Gastrocnemius medialis (tissue), 4 donors: ENCODE measurements at regions not wholly inside any gene's neighbourhood (a gene's known extent, or its start where the extent isn't known, plus 50 kb on each side); places are given as distances from the start of the nearest gene placed in this dataset.

Experiments used
- POLR2A ChIP-seq, 2 donors: fragments of 450-650 bp; IDR thresholded peaks; one replicate each; pipeline ENCODE4 v1.6.1; 2017; ENCODE audit warnings: antibody characterized with exemption in 2 of 2, mild to moderate bottlenecking in 2 of 2, moderate library complexity in 2 of 2
- TF ChIP-seq, protein P1 (sequence below), 5 experiments: fragments of 450-650 bp in 3 of 5; fragments of 200-600 bp in 2 of 5; sonication (generic) in 2 of 5; IDR thresholded peaks in 4 of 5; conservative IDR thresholded peaks in 1 of 5; 1 replicate in 4 of 5; 2 replicates in 1 of 5; pipeline ENCODE4 v1.5.1; 2016 to 2019; ENCODE audit warnings: antibody characterized with exemption in 5 of 5, mild to moderate bottlenecking in 3 of 5, moderate library complexity in 3 of 5

DNA sequence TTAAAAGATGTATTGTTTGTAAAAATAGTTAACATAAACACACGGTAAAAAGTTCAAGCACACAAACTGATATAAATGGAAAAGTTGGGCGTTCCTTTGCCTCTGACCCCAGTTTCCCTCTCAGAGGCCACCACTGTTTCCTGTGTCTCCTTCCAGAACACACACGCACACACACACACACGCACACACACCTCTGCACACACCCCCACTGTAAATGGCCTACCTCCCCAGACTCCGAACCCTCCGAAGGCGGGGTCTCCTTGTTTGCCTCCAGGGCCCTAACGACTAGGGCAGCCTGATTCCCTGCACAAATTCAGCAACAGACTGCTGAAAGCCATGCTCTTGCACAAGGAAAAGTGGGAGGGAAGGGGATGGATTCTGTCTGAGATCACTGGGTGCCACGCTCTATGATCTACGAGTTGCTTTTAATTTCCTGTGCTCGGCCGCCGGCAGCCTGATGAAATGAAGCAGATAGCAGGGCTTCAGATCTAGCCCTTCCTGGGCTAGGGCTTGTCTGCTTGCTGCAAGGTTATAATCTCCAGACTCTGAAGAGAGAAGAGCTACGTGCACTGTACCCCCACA lies 184.0 kb upstream of the IL12B start:
- TF ChIP-seq, protein P1, sequence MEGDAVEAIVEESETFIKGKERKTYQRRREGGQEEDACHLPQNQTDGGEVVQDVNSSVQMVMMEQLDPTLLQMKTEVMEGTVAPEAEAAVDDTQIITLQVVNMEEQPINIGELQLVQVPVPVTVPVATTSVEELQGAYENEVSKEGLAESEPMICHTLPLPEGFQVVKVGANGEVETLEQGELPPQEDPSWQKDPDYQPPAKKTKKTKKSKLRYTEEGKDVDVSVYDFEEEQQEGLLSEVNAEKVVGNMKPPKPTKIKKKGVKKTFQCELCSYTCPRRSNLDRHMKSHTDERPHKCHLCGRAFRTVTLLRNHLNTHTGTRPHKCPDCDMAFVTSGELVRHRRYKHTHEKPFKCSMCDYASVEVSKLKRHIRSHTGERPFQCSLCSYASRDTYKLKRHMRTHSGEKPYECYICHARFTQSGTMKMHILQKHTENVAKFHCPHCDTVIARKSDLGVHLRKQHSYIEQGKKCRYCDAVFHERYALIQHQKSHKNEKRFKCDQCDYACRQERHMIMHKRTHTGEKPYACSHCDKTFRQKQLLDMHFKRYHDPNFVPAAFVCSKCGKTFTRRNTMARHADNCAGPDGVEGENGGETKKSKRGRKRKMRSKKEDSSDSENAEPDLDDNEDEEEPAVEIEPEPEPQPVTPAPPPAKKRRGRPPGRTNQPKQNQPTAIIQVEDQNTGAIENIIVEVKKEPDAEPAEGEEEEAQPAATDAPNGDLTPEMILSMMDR (IDR thresholded peaks at IDR 0.05 in 4 of 5, conservative IDR thresholded peaks at IDR 0.05 in 1 of 5): no peak
- TF ChIP-seq POLR2A (IDR thresholded peaks at IDR 0.05): no peak
